ENCODE measurements at regions not wholly inside any gene's neighbourhood (a gene's known extent, or its start where the extent isn't known, plus 50 kb on each side); places are given as distances from the start of the nearest gene placed in this dataset.

GRCh38 chr14:81981307-81981675 lies 447.6 kb upstream of the SEL1L start:
- TF ChIP-seq SPI1 (IDR thresholded peaks at IDR 0.05; ENCODE audit: borderline replicate concordance, low read depth) (no peak), CTCF (IDR thresholded peaks at IDR 0.05; ENCODE audit: insufficient read depth, low read length) (no peak), POLR2AphosphoS5 (IDR thresholded peaks at IDR 0.05; ENCODE audit: low read depth) (no peak), GABPA (IDR thresholded peaks at IDR 0.05; ENCODE audit: low read depth) (no peak), REST (IDR thresholded peaks at IDR 0.05; ENCODE audit: insufficient replicate concordance, low read depth) (no peak)
